ENCODE measurements at regions not wholly inside any gene's neighbourhood (a gene's known extent, or its start where the extent isn't known, plus 50 kb on each side); places are given as distances from the start of the nearest gene placed in this dataset.

DNA sequence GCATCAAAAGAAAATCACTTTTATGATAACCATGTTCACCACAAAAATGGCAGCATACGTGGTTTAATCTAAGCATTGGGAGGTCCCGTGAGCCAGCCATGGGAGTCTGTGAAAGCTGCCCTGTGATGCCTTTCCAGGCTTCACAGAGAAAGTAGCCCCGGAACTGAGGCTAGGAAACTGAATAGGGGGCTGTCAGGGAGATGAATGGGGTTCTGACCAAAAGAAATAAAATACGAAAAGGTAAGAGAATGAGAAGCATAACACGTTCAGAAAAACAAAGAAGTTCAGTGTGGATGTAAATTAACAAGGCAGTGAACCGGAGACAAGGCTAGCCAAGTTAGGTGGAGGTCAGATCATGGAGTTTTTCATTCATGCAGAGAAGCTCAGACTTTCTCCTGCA, 118.9 kb downstream of the ANXA2 start:
- TF ChIP-seq CTCF (IDR thresholded peaks at IDR 0.05) (no peak), POLR2A (IDR thresholded peaks at IDR 0.05) (no peak)

All from testis (tissue), 2 donors.